ENCODE measurements at regions not wholly inside any gene's neighbourhood (a gene's known extent, or its start where the extent isn't known, plus 50 kb on each side); places are given as distances from the start of the nearest gene placed in this dataset.

- DNase-seq (ENCODE audit: low read depth) (no peak), FAIRE-seq (no peak)
- Histone ChIP-seq H3K27me3 (ENCODE audit: control insufficient read depth, insufficient read depth, low read length) (peaks cover 2% of the 10 kb centered on the region), H3K36me3 (ENCODE audit: control insufficient read depth, insufficient read depth, low read length) (no peaks in the 10 kb centered on the region), H3K4me3 (ENCODE audit: low read depth, low read length) (no peak overlapping the region)
- no peak for TF ChIP-seq CTCF (IDR thresholded peaks at IDR 0.05; ENCODE audit: insufficient read depth, low read length, severe bottlenecking)
These were observed 106.8 kb downstream of the CYP26A1 start for GRCh38 chr10:93180482-93180931.

- no peak for DNase-seq (ENCODE audit: low read depth)
- no peak for FAIRE-seq
- TF ChIP-seq CTCF (IDR thresholded peaks at IDR 0.05; ENCODE audit: insufficient read depth, low read length, severe bottlenecking), result no peak
These were observed 107.8 kb downstream of the CYP26A1 start for GRCh38 chr10:93181271-93182048.

GRCh38 chr10:93182049-93182327, 108.3 kb downstream of the CYP26A1 start:
- no peaks in the 10 kb centered on the region for H3K36me3 ChIP-seq (ENCODE audit: control insufficient read depth, insufficient read depth, low read length)
- H3K4me3 ChIP-seq (ENCODE audit: low read depth, low read length), result no peak overlapping the region
- H3K27me3 ChIP-seq (ENCODE audit: control insufficient read depth, insufficient read depth, low read length), result peaks cover 2% of the 10 kb centered on the region
- TF ChIP-seq CTCF (IDR thresholded peaks at IDR 0.05; ENCODE audit: insufficient read depth, low read length, severe bottlenecking), result no peak
- no peak for FAIRE-seq
- DNase-seq (ENCODE audit: low read depth), result no peak

More at GRCh38 chr10:93181271-93182048, 107.8 kb downstream of the CYP26A1 start:
- peaks cover 2% of the 10 kb centered on the region for H3K27me3 ChIP-seq (ENCODE audit: control insufficient read depth, insufficient read depth, low read length)
- H3K4me3 ChIP-seq (ENCODE audit: low read depth, low read length), result no peak overlapping the region
- no peaks in the 10 kb centered on the region for H3K36me3 ChIP-seq (ENCODE audit: control insufficient read depth, insufficient read depth, low read length)

GRCh38 chr10:93182790-93183189, 109.1 kb downstream of the CYP26A1 start:
- Histone ChIP-seq H3K36me3 (ENCODE audit: control insufficient read depth, insufficient read depth, low read length) (no peaks in the 10 kb centered on the region), H3K4me3 (ENCODE audit: low read depth, low read length) (no peak overlapping the region), H3K27me3 (ENCODE audit: control insufficient read depth, insufficient read depth, low read length) (peaks cover 2% of the 10 kb centered on the region)
- DNase-seq (ENCODE audit: low read depth), result no peak
- TF ChIP-seq CTCF (IDR thresholded peaks at IDR 0.05; ENCODE audit: insufficient read depth, low read length, severe bottlenecking), result no peak
- no peak for FAIRE-seq

GRCh38 chr10:93186653-93187052, 113.0 kb downstream of the CYP26A1 start:
- FAIRE-seq (no peak), DNase-seq (ENCODE audit: low read depth) (no peak)
- Histone ChIP-seq H3K36me3 (ENCODE audit: control insufficient read depth, insufficient read depth, low read length) (no peaks in the 10 kb centered on the region), H3K27me3 (ENCODE audit: control insufficient read depth, insufficient read depth, low read length) (no peaks in the 10 kb centered on the region), H3K4me3 (ENCODE audit: low read depth, low read length) (no peak overlapping the region)
- TF ChIP-seq CTCF (IDR thresholded peaks at IDR 0.05; ENCODE audit: insufficient read depth, low read length, severe bottlenecking), result no peak

- no peak for TF ChIP-seq CTCF (IDR thresholded peaks at IDR 0.05; ENCODE audit: insufficient read depth, low read length, severe bottlenecking)
- H3K4me3 ChIP-seq (ENCODE audit: low read depth, low read length), result no peak overlapping the region
- H3K36me3 ChIP-seq (ENCODE audit: control insufficient read depth, insufficient read depth, low read length), result no peaks in the 10 kb centered on the region
- FAIRE-seq (no peak), DNase-seq (ENCODE audit: low read depth) (no peak)
- H3K27me3 ChIP-seq (ENCODE audit: control insufficient read depth, insufficient read depth, low read length), result no peaks in the 10 kb centered on the region
These were observed 116.3 kb downstream of the CYP26A1 start for GRCh38 chr10:93189944-93190343.

Measured in bronchial epithelial cell (primary cell).